Stomach (tissue), 4 donors: ENCODE measurements at regions not wholly inside any gene's neighbourhood (a gene's known extent, or its start where the extent isn't known, plus 50 kb on each side); places are given as distances from the start of the nearest gene placed in this dataset.

Experiments used
- CTCF ChIP-seq, 7 experiments: fragments of 450-650 bp in 4 of 7; fragments of 200-600 bp in 3 of 7; sonication (generic) in 3 of 7; IDR thresholded peaks; one replicate each; pipeline ENCODE4 v1.5.1; 2016 to 2019; ENCODE audit warnings: antibody characterized with exemption in 7 of 7, control low read depth in 2 of 7, mild to moderate bottlenecking in 1 of 7
- POLR2A ChIP-seq, 4 donors: fragments of 450-650 bp; IDR thresholded peaks; one replicate each; pipeline ENCODE4 v1.6.1; 2016; ENCODE audit warnings: antibody characterized with exemption in 4 of 4, control low read depth in 2 of 4, mild to moderate bottlenecking in 1 of 4, moderate library complexity in 1 of 4
- POLR2AphosphoS5 ChIP-seq, 3 donors: sonication (generic); formaldehyde crosslinking; IDR thresholded peaks; one replicate each; pipeline ENCODE4 v1.6.1; 2016; ENCODE audit warnings: antibody characterized with exemption in 3 of 3

GRCh38 chr18:40546875-40547274, 1408.2 kb upstream of the PIK3C3 start:
- TF ChIP-seq POLR2AphosphoS5 (IDR thresholded peaks at IDR 0.05) (no peak), POLR2A (IDR thresholded peaks at IDR 0.05) (no peak), CTCF (IDR thresholded peaks at IDR 0.05) (no peak)
